ENCODE measurements at regions not wholly inside any gene's neighbourhood (a gene's known extent, or its start where the extent isn't known, plus 50 kb on each side); places are given as distances from the start of the nearest gene placed in this dataset.

DNA sequence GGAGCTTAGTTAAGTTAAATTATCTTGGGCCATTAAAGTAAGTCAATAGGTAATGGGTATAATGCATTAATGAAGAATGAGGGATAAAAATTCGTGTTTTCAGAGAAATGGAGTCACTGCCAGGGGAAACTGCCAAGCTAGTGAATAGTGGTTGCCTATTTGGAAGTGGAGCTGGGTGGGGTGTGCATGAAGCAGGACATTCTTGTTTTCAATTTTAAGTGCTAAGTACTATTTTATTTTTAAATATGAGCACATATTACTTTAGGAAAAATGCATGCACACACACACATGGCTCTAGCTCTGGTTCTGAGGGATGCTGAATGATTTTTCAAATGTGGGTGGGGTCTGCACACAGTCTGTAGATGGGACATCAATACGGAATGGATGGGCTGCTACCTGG, 717.7 kb upstream of the SGCG start:
- H3K4me3 ChIP-seq (replicated peaks in 1 of 2; ENCODE audit: low read depth in 1 of 2, low read length in 2 of 2): no peak overlapping the region
- H3K27ac ChIP-seq (ENCODE audit: low read depth, low read length): no peak overlapping the region
- no peaks in the 10 kb centered on the region for H3K36me3 ChIP-seq (ENCODE audit: control insufficient read depth in 1 of 2, insufficient read depth in 2 of 2, low read length in 2 of 2)
- no peak overlapping the region for H3K9ac ChIP-seq (ENCODE audit: low read length)
- H2AFZ ChIP-seq (ENCODE audit: low read depth, low read length, poor library complexity, severe bottlenecking): no peak overlapping the region
- no peak for ATAC-seq
- H3K9me3 ChIP-seq (ENCODE audit: control insufficient read depth in 1 of 2, insufficient read depth in 1 of 2, low read depth in 1 of 2, low read length in 2 of 2): no peaks in the 10 kb centered on the region
- TF ChIP-seq POLR2AphosphoS5 (IDR thresholded peaks at IDR 0.05; ENCODE audit: low read depth, low read length): no peak
- TF ChIP-seq, protein P1, sequence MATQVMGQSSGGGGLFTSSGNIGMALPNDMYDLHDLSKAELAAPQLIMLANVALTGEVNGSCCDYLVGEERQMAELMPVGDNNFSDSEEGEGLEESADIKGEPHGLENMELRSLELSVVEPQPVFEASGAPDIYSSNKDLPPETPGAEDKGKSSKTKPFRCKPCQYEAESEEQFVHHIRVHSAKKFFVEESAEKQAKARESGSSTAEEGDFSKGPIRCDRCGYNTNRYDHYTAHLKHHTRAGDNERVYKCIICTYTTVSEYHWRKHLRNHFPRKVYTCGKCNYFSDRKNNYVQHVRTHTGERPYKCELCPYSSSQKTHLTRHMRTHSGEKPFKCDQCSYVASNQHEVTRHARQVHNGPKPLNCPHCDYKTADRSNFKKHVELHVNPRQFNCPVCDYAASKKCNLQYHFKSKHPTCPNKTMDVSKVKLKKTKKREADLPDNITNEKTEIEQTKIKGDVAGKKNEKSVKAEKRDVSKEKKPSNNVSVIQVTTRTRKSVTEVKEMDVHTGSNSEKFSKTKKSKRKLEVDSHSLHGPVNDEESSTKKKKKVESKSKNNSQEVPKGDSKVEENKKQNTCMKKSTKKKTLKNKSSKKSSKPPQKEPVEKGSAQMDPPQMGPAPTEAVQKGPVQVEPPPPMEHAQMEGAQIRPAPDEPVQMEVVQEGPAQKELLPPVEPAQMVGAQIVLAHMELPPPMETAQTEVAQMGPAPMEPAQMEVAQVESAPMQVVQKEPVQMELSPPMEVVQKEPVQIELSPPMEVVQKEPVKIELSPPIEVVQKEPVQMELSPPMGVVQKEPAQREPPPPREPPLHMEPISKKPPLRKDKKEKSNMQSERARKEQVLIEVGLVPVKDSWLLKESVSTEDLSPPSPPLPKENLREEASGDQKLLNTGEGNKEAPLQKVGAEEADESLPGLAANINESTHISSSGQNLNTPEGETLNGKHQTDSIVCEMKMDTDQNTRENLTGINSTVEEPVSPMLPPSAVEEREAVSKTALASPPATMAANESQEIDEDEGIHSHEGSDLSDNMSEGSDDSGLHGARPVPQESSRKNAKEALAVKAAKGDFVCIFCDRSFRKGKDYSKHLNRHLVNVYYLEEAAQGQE (IDR thresholded peaks at IDR 0.05; ENCODE audit: low read depth): no peak
- no peak for TF ChIP-seq CEBPB (IDR thresholded peaks at IDR 0.05; ENCODE audit: low read depth)
- TF ChIP-seq JUND (IDR thresholded peaks at IDR 0.05): no peak
- TF ChIP-seq FOSL1 (IDR thresholded peaks at IDR 0.05; ENCODE audit: low read depth): no peak
- TF ChIP-seq, protein P2, sequence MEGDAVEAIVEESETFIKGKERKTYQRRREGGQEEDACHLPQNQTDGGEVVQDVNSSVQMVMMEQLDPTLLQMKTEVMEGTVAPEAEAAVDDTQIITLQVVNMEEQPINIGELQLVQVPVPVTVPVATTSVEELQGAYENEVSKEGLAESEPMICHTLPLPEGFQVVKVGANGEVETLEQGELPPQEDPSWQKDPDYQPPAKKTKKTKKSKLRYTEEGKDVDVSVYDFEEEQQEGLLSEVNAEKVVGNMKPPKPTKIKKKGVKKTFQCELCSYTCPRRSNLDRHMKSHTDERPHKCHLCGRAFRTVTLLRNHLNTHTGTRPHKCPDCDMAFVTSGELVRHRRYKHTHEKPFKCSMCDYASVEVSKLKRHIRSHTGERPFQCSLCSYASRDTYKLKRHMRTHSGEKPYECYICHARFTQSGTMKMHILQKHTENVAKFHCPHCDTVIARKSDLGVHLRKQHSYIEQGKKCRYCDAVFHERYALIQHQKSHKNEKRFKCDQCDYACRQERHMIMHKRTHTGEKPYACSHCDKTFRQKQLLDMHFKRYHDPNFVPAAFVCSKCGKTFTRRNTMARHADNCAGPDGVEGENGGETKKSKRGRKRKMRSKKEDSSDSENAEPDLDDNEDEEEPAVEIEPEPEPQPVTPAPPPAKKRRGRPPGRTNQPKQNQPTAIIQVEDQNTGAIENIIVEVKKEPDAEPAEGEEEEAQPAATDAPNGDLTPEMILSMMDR (IDR thresholded peaks at IDR 0.05 in 2 of 3, conservative IDR thresholded peaks at IDR 0.05 in 1 of 3; ENCODE audit: borderline replicate concordance in 1 of 3, insufficient read depth in 1 of 3, low read depth in 2 of 3, low read length in 2 of 3): no peak
- TF ChIP-seq SIN3A (IDR thresholded peaks at IDR 0.05; ENCODE audit: low read depth): no peak
- TF ChIP-seq ELF1 (IDR thresholded peaks at IDR 0.05; ENCODE audit: borderline replicate concordance, low read depth): no peak
- no peak for TF ChIP-seq TCF7L2 (IDR thresholded peaks at IDR 0.05; ENCODE audit: borderline replicate concordance, extremely low read depth, insufficient read depth, insufficient read length)
- TF ChIP-seq, protein P3, sequence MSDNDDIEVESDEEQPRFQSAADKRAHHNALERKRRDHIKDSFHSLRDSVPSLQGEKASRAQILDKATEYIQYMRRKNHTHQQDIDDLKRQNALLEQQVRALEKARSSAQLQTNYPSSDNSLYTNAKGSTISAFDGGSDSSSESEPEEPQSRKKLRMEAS (IDR thresholded peaks at IDR 0.05): no peak
- no peak for TF ChIP-seq ZNF274 (IDR thresholded peaks at IDR 0.05; ENCODE audit: low read depth, low read length)
- no peak for TF ChIP-seq CBX3 (IDR thresholded peaks at IDR 0.05; ENCODE audit: low read depth)
- TF ChIP-seq, protein P4, sequence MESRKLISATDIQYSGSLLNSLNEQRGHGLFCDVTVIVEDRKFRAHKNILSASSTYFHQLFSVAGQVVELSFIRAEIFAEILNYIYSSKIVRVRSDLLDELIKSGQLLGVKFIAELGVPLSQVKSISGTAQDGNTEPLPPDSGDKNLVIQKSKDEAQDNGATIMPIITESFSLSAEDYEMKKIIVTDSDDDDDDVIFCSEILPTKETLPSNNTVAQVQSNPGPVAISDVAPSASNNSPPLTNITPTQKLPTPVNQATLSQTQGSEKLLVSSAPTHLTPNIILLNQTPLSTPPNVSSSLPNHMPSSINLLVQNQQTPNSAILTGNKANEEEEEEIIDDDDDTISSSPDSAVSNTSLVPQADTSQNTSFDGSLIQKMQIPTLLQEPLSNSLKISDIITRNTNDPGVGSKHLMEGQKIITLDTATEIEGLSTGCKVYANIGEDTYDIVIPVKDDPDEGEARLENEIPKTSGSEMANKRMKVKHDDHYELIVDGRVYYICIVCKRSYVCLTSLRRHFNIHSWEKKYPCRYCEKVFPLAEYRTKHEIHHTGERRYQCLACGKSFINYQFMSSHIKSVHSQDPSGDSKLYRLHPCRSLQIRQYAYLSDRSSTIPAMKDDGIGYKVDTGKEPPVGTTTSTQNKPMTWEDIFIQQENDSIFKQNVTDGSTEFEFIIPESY (IDR thresholded peaks at IDR 0.05; ENCODE audit: extremely low read depth, insufficient replicate concordance, low read length): no peak
- no peak for TF ChIP-seq ZFX (IDR thresholded peaks at IDR 0.05)
- no peak for TF ChIP-seq POLR2A (IDR thresholded peaks at IDR 0.05; ENCODE audit: borderline replicate concordance, extremely low read depth, insufficient read depth, insufficient read length)
- no peak for TF ChIP-seq EZH2phosphoT487 (IDR thresholded peaks at IDR 0.05; ENCODE audit: borderline replicate concordance)
- no peak for TF ChIP-seq EGR1 (IDR thresholded peaks at IDR 0.05; ENCODE audit: low read depth)
- ChIA-PET CTCF (no interaction called here), POLR2A (no interaction called here), RAD21 (ENCODE audit: low non-redundant PET in 1 of 2, low total read pairs in 2 of 2, uncharacterized antibody in 2 of 2, unreplicated experiment in 2 of 2) (no interaction called here)
- intact Hi-C loops (cut with micrococcal nuclease): no loop called here
- H3K9me2 ChIP-seq (ENCODE audit: insufficient read depth): no peaks in the 10 kb centered on the region
- H3K4me1 ChIP-seq (ENCODE audit: control insufficient read depth in 1 of 2, insufficient read depth in 2 of 2, low read length in 2 of 2): no peaks in the 10 kb centered on the region
- no peaks in the 10 kb centered on the region for H3K79me2 ChIP-seq (ENCODE audit: insufficient read depth, low read length)
- BruUV-seq (replicated peaks): no TSS peak
- H3K4me2 ChIP-seq (ENCODE audit: low read length): no peak overlapping the region
- H3K27me3 ChIP-seq (ENCODE audit: insufficient read depth, low read length): no peaks in the 10 kb centered on the region
- no peak for DNase-seq (ENCODE audit: low read depth, low spot score)
- no peaks in the 10 kb centered on the region for H4K20me1 ChIP-seq (ENCODE audit: insufficient read depth)

Measured in HCT116 (cell line).